ENCODE measurements at regions not wholly inside any gene's neighbourhood (a gene's known extent, or its start where the extent isn't known, plus 50 kb on each side); places are given as distances from the start of the nearest gene placed in this dataset.

DNA sequence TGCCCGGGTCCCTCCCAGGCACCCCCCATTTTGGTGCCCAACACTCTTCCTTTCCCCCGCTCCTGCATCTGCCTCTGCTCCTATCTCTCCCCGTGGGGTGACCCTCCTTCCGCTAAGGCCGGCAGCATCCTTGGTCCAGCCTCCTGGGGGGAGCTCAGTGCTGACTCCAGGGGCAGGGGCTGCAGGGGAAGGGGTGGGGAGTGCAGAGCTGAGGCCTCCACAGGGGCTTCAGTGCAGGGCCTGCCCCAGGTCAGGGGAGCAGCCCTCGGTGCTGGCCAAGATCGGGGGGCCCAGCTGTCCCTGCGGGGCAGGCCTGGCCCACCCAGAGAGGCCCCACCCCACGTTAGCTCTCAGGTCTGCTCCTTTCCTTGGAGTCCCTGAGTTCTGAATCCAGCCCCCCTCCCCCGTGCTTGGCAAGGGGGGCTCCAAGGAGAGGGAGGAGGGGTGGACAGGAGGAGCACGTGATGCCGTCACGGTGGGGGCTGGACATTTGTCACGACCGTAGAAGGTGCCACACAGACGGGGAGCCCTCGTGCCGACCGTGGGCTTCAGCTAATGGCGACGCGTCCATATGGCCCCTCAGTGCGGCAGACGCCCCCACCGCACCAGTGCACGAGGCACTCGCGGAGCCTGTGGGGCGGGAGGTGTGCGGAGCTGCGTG lies 63.5 kb upstream of the ADRA2C start:
- Histone ChIP-seq H3K27me3 (peaks cover 47% of the 10 kb centered on the region), H3K4me3 (no peak overlapping the region), H3K9me3 (no peaks in the 10 kb centered on the region), H3K4me1 (no peaks in the 10 kb centered on the region), H3K27ac (no peak overlapping the region), H3K36me3 (no peaks in the 10 kb centered on the region)
- DNase-seq (peak; percentile 57), ATAC-seq (no peak)
- TF ChIP-seq, protein P1, sequence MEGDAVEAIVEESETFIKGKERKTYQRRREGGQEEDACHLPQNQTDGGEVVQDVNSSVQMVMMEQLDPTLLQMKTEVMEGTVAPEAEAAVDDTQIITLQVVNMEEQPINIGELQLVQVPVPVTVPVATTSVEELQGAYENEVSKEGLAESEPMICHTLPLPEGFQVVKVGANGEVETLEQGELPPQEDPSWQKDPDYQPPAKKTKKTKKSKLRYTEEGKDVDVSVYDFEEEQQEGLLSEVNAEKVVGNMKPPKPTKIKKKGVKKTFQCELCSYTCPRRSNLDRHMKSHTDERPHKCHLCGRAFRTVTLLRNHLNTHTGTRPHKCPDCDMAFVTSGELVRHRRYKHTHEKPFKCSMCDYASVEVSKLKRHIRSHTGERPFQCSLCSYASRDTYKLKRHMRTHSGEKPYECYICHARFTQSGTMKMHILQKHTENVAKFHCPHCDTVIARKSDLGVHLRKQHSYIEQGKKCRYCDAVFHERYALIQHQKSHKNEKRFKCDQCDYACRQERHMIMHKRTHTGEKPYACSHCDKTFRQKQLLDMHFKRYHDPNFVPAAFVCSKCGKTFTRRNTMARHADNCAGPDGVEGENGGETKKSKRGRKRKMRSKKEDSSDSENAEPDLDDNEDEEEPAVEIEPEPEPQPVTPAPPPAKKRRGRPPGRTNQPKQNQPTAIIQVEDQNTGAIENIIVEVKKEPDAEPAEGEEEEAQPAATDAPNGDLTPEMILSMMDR (IDR thresholded peaks at IDR 0.05): no peak
- intact Hi-C loops (cut with DNase I): no loop called here

DNA sequence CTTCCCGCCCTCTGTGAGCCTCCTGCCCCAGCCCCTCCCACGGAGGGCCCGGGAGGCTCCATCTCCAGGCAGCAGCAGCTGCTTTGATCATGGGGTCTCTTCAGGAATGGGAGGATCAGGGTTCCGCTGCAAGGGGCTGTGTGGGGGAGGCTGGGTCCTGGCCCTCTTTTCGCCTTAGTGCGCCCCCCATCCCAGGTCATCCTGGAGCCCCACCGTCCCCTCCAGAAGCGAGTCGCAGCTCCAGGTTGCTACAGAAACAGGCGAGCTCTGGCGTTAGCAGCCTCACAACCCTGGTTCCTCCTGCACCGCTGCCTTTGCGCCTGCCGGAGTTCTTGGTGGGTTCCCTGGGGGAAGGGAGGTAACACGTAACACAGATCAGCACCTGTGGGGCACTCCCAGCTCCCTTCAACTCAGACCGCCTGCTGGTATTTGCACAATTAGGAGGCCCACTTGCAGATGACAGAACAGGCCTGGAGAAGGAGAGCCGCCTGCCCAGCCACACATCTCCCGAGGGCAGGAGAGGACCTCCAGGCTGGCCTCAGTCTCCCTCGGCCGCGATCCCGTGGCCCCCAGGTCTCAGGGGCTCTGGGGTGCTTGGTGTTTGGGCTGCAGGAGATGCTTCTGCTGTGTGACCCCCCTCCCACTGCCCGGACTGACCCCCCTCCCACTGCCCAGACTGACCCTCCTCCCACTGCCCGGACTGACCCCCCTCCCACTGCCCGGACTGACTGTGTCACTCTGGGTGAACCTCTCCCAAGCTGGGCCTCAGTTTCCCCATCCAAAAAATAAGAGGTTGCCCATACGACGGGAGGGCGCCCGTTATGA lies 64.2 kb upstream of the ADRA2C start:
- no peak overlapping the region for H3K27ac ChIP-seq
- TF ChIP-seq, protein P1 (IDR thresholded peaks at IDR 0.05): no peak
- peaks cover 47% of the 10 kb centered on the region for H3K27me3 ChIP-seq
- ATAC-seq (no peak), DNase-seq (peak; percentile 44)
- H3K4me3 ChIP-seq: no peak overlapping the region
- no peaks in the 10 kb centered on the region for H3K36me3 ChIP-seq
- H3K9me3 ChIP-seq: no peaks in the 10 kb centered on the region
- no peaks in the 10 kb centered on the region for H3K4me1 ChIP-seq
- intact Hi-C loops (cut with DNase I): no loop called here

- peak; percentile 55 for DNase-seq
- TF ChIP-seq, protein P1 (IDR thresholded peaks at IDR 0.05): no peak
- intact Hi-C loops (cut with DNase I): no loop called here
Measured at GRCh38 chr4:3701271-3701734, 64.9 kb upstream of the ADRA2C start.

DNA sequence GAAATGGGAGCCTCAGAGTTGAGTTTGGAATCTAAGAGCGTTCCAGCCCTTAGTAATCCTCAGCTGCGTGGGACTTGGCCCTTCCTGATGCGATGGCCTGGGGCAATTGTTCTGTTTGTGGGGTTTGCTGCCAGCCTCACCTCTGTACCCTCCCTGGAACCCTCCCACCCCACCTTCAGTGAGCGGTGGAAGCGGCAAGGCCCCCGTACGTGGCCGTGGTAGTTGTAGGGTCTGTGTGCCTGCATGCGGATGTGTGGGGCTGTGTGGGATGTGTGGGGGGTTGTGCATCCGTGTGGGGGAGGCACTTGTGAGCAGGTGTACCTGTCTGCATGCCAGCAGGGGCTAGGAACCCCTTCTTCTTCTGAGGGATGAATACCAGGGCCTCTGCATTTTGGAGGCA lies 65.4 kb upstream of the ADRA2C start:
- ATAC-seq: no peak
- Histone ChIP-seq H3K4me1 (no peaks in the 10 kb centered on the region), H3K27ac (no peak overlapping the region), H3K4me3 (no peak overlapping the region), H3K27me3 (peaks cover 40% of the 10 kb centered on the region), H3K36me3 (no peaks in the 10 kb centered on the region), H3K9me3 (no peaks in the 10 kb centered on the region)
- TF ChIP-seq, protein P1 (IDR thresholded peaks at IDR 0.05): no peak
- intact Hi-C loops (cut with DNase I): no loop called here
- DNase-seq: peak; percentile 39

More at GRCh38 chr4:3701271-3701734, 64.9 kb upstream of the ADRA2C start:
- Histone ChIP-seq H3K36me3 (no peaks in the 10 kb centered on the region), H3K27me3 (peaks cover 45% of the 10 kb centered on the region), H3K4me1 (no peaks in the 10 kb centered on the region), H3K9me3 (no peaks in the 10 kb centered on the region), H3K4me3 (no peak overlapping the region), H3K27ac (no peak overlapping the region)
- ATAC-seq: no peak

GRCh38 chr4:3700223-3700622 lies 66.0 kb upstream of the ADRA2C start:
- TF ChIP-seq, protein P1 (IDR thresholded peaks at IDR 0.05): no peak
- intact Hi-C loops (cut with DNase I): no loop called here
- no peak overlapping the region for H3K27ac ChIP-seq
- no peak for ATAC-seq
- H3K4me1 ChIP-seq: no peaks in the 10 kb centered on the region
- H3K36me3 ChIP-seq: no peaks in the 10 kb centered on the region
- peak; percentile 50 for DNase-seq
- no peak overlapping the region for H3K4me3 ChIP-seq
- H3K9me3 ChIP-seq: no peaks in the 10 kb centered on the region
- peaks cover 40% of the 10 kb centered on the region for H3K27me3 ChIP-seq
